BE2C (cell line): ENCODE measurements at regions not wholly inside any gene's neighbourhood (a gene's known extent, or its start where the extent isn't known, plus 50 kb on each side); places are given as distances from the start of the nearest gene placed in this dataset.

Experiments
- DNase-seq: peaks from one replicate; pipeline ENCODE4 v3.0.0-alpha.2; 2020
- H3K27me3 ChIP-seq: fragments of 250-450 bp; sonication (Bioruptor Pico); 2 replicates; pipeline ENCODE4 v1.5.1; 2020; ENCODE audit warnings: mild to moderate bottlenecking
- H3K36me3 ChIP-seq: fragments of 250-450 bp; sonication (Bioruptor Pico); 2 replicates; pipeline ENCODE4 v1.5.1; 2020; ENCODE audit warnings: mild to moderate bottlenecking
- H3K4me1 ChIP-seq: fragments of 250-450 bp; sonication (Bioruptor Pico); 2 replicates; pipeline ENCODE4 v1.5.1; 2020
- H3K4me3 ChIP-seq: 2 replicates; pipeline ENCODE4 v1.5.1; 2011; ENCODE audit warnings: low read depth, low read length
- H3K9me3 ChIP-seq: fragments of 250-450 bp; sonication (Bioruptor Pico); 2 replicates; pipeline ENCODE4 v1.5.1; 2020
- CTCF ChIP-seq: IDR thresholded peaks from 2 replicates; pipeline ENCODE4 v1.5.1; 2012; ENCODE audit warnings: mild to moderate bottlenecking, low read depth, low read length

DNA sequence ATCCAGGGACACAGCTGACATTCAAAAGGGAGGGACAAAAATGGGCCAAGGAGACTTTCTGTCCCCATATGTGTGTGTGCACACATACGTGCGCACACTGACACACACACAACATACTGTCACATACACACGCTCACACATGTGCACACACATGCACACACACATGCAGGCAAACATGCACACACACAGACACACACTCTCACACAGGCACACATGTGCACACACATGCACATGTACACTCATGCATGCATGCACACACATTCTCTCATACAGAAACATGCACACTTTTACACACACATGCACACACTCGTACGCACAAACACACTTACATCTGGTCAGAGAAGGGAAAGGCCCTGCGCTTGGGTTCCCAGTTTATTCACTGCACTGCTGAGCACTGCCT lies 155.1 kb upstream of the MKI67 start:
- Histone ChIP-seq H3K4me3 (no peak overlapping the region), H3K36me3 (no peaks in the 10 kb centered on the region), H3K27me3 (peaks cover 5% of the 10 kb centered on the region), H3K4me1 (no peaks in the 10 kb centered on the region), H3K9me3 (no peaks in the 10 kb centered on the region)
- no peak for TF ChIP-seq CTCF
- DNase-seq, result no peak

- Histone ChIP-seq H3K4me1 (no peaks in the 10 kb centered on the region), H3K4me3 (no peak overlapping the region), H3K27me3 (peaks cover 10% of the 10 kb centered on the region), H3K9me3 (no peaks in the 10 kb centered on the region), H3K36me3 (no peaks in the 10 kb centered on the region)
- no peak for TF ChIP-seq CTCF
- DNase-seq, result no peak
Observed at GRCh38 chr10:128281861-128282260, 155.6 kb upstream of the MKI67 start.

DNA sequence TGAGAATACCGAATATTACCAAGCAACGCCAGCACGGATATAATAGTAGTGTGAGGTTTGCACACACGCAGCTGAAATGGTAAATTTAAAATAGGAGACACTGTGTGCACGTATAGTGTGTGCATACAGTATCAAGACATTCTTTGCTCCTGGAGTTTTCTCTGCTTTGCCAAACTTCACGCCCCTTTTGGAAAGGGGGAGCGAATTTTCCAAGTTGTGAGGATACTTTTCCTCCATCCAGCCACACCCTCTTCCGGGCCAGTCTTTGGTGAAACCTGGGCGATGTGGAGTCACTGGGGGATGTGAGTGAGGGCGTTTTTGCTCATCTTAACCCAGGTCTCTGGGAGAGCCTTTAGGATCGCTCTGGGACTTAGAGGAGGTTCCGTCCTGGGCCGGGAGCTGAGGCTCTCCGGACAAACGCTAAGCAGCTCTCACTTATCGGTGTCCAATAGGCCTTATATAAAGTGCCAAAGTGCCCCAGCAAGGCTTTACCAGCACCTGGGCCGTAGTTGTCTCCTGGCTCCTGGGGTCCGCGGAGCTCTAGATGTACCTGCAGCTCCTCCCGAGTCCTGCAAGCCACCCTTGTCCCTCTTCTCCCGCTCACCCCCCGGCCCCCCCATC lies 160.0 kb upstream of the MKI67 start:
- DNase-seq, result no peak
- no peaks in the 10 kb centered on the region; the same call in 1 of the 2 replicates for H3K9me3 ChIP-seq
- H3K4me3 ChIP-seq, result no peak overlapping the region
- no peak for TF ChIP-seq CTCF
- H3K4me1 ChIP-seq, result no peaks in the 10 kb centered on the region
- no peaks in the 10 kb centered on the region for H3K36me3 ChIP-seq
- peaks cover 24% of the 10 kb centered on the region for H3K27me3 ChIP-seq

- Histone ChIP-seq H3K4me3 (no peak overlapping the region), H3K9me3 (no peaks in the 10 kb centered on the region; the same call in 1 of the 2 replicates), H3K4me1 (no peaks in the 10 kb centered on the region), H3K27me3 (peaks cover 24% of the 10 kb centered on the region), H3K36me3 (no peaks in the 10 kb centered on the region)
- TF ChIP-seq CTCF, result no peak
- DNase-seq, result no peak
Observed at GRCh38 chr10:128286762-128287500, 160.7 kb upstream of the MKI67 start.

DNA sequence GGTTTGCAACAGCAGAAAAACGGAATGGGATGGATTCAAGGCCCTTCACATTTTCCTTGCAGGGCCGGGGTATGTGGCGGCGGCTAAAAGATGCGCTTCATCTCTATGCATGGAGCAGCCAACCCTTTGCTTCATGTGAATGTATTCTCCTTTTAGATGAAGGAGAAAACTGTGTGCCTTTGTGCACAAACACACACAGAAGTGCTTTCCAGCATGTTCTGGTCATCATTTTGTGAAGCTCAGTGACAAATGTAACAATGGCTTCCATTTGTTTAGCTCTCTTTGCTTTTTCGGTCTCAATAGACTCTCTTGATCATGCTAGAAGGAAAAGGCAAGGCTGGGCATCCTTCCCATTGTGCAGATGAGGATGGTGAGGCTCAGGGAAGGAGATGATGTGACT lies 161.7 kb upstream of the MKI67 start:
- no peak overlapping the region for H3K4me3 ChIP-seq

More for the DNA sequence above, 161.7 kb upstream of the MKI67 start:
- DNase-seq, result no peak
- H3K27me3 ChIP-seq, result peaks cover 24% of the 10 kb centered on the region
- H3K9me3 ChIP-seq, result no peaks in the 10 kb centered on the region; the same call in 1 of the 2 replicates
- no peaks in the 10 kb centered on the region for H3K36me3 ChIP-seq
- no peaks in the 10 kb centered on the region for H3K4me1 ChIP-seq
- no peak for TF ChIP-seq CTCF
